B cell (primary cell): ENCODE measurements at regions not wholly inside any gene's neighbourhood (a gene's known extent, or its start where the extent isn't known, plus 50 kb on each side); places are given as distances from the start of the nearest gene placed in this dataset.

Experiments
- CTCF ChIP-seq: fragments of 200-600 bp; IDR thresholded peaks from one replicate; pipeline ENCODE4 v1.8.0; 2022; ENCODE audit warnings: antibody characterized with exemption, mild to moderate bottlenecking
- EZH2 ChIP-seq: IDR thresholded peaks from 2 replicates; pipeline ENCODE4 v1.6.1; 2012; ENCODE audit warnings: borderline replicate concordance, low read depth, mild to moderate bottlenecking, moderate library complexity, low read length; ENCODE audit not compliant: insufficient read depth, poor library complexity, severe bottlenecking

- TF ChIP-seq EZH2 (no peak), CTCF (no peak)
Observed at GRCh38 chr4:18859468-18859867, 837.9 kb upstream of the LCORL start.
